ENCODE measurements at regions not wholly inside any gene's neighbourhood (a gene's known extent, or its start where the extent isn't known, plus 50 kb on each side); places are given as distances from the start of the nearest gene placed in this dataset.
A peak's percentile ranks its signal among the peaks of the same experiment; 100 is the strongest.

- no peak overlapping the region for H3K27ac ChIP-seq
- no peak for DNase-seq (ENCODE audit: low read depth, low spot score)
Measured at GRCh38 chr9:14560194-14560593, 133.0 kb downstream of the ZDHHC21 start.

GRCh38 chr9:14554886-14555285 lies 138.3 kb downstream of the ZDHHC21 start:
- no peak for DNase-seq (ENCODE audit: low read depth, low spot score)
- H3K27ac ChIP-seq, result no peak overlapping the region

DNA sequence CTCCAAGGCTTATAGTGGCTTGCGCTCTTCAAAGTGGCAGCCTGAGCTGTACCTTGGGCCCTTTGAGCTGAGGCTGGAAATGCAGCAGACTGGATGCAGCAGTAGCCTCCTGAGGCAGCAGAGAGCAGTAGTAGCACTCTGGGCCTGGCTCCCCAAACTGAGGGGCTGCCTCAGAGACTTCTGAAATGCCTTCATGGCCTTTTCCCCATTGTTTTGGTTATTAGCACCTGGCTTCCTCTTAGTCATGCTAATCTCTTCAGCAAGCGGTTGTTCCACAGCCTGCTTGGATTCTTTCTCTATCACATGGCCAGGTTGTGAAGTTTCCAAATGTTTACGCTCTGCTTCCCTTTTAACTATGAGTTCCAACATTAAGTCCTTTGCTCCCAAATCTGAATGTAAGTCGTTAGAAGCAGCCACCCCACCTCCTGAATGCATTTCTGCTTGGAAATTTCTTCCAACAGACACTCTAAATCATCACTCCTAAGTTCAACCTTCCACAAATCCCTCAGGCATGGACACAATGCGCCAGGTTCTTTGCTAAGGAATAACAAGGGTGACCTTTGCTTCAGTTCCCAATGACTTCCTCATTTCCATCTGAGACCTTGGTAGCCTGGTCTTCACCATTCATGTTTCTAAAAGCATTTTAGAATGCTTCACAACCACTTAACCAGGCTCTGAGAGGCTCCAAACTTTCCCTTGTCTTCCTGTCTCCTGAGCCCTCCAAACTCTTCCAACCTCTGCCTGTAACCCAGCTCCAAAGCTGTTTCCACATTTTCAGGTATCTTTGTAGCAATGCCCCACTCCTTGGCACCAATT lies 145.8 kb downstream of the ZDHHC21 start:
- DNase-seq (ENCODE audit: low read depth, low spot score), result no peak
- H3K27ac ChIP-seq, result no peak overlapping the region

DNA sequence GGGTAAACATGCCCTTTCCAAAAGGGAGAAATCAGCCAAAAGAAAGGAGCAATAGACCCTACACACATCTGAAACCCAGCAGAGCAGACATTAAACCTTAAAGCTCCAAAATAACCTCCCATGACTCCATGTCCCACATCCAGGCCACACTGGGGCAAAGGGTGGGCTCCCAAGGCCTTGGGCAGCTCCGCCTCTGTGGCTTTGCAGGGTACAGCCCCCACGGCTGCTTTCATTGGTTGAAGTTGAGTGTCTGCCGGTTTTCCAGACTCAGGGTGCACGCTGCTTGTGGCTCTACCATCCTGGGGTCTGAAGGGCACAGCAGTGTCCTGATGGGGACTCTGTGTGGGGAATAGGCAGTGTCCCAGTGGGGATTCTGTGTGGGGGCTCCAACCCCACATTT lies 146.5 kb downstream of the ZDHHC21 start:
- DNase-seq (ENCODE audit: low read depth, low spot score), result no peak
- H3K27ac ChIP-seq, result no peak overlapping the region

DNA sequence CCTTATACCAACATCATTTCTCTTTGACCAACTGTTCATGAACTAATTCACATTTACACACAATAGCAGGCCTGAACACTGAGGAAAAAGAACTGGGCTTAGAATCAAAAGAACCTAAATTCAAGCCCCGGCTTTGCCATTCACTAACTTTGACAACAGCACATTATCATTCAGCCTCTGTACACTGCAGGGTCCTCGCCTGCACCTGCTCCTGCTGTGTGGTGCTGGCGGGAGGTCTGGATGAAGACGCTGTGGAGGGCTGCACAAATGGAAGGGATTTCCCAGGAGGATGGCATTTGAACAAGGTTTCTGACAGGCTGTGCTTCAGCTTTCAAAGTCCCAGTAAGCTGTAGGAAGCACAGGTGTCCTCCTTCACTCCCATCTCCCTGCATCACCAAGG lies 151.2 kb downstream of the ZDHHC21 start:
- no peak for DNase-seq (ENCODE audit: low read depth, low spot score)
- no peak overlapping the region for H3K27ac ChIP-seq

- H3K27ac ChIP-seq, result no peak overlapping the region
- DNase-seq (ENCODE audit: low read depth, low spot score), result no peak
Measured at GRCh38 chr9:14538526-14538925, 154.7 kb downstream of the ZDHHC21 start.

DNA sequence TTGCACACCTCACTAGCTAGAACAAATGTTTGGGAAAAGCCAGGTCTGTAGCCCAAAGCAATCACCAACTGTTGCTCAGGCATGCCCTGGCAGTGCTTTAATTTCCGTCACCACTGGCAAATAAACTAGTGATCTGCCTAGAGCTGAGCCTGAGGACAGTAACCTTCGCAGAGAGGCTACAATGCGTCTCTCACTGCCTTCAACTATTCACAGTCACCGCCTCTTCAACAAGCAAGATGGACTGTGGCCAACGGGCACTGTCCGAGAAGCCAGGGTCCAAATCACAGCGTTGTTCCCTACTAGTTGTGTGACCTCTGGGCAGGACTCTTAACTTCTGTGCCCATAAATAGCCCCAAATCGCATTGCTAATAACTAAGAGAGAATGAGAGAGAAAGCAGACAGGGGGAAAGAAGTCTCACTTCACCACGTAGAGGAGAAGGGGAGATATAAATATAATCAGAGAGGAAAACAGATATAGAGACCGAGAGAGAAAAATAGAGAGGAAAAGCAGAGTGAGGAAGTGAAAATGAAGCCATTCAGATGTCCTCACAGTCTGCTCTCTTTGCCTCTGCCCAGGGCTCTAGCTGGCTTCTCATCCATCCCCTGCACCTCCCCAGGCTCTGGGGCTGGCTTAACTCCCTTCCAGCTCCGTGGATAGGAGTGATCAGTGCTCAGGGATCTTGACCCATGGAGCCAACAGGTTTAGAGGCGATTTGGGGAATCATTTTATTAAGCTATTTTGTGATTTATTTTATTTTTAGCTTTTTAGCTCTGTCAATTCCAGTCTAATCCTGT lies 157.9 kb downstream of the ZDHHC21 start:
- no peak overlapping the region for H3K27ac ChIP-seq
- no peak for DNase-seq (ENCODE audit: low read depth, low spot score)

GRCh38 chr9:14533867-14534640 lies 159.2 kb downstream of the ZDHHC21 start:
- no peak for DNase-seq (ENCODE audit: low read depth, low spot score)
- no peak overlapping the region for H3K27ac ChIP-seq

DNA sequence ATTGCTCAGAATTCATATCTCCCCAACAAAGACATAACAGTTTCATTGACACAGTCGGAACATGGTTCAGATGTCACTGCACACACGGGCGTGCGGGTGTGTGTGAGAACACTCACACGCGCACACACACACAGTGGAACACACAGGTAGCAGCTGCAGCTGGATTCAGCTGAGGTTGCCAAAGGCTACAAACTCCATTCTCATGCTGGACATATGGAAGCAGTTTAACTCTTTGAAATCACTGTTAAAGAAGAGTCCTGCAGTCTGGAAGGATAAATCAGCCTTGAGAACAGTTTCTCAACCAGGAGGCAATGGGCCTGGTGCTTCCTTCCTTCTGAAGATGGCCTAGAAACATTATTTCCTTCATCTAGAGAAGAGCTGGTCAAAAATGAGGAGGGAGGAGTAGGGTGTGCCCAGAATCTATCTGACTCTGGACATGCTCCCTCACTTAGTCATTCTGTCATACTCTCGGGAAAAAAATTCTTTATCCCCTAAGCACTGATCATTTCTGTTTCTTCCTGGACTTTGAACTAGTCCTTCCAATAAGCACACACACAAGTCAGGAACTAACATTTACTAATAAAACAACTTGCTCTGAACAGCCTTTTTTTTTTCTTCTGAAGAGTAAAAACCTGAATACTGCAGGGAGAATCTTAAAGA lies 160.6 kb downstream of the ZDHHC21 start:
- DNase-seq (ENCODE audit: low read depth, low spot score), result no peak
- H3K27ac ChIP-seq, result peak overlapping the region; percentile 26

- DNase-seq (ENCODE audit: low read depth, low spot score), result no peak
- H3K27ac ChIP-seq, result no peak overlapping the region
Measured at GRCh38 chr9:14531341-14532269, 161.6 kb downstream of the ZDHHC21 start.

DNA sequence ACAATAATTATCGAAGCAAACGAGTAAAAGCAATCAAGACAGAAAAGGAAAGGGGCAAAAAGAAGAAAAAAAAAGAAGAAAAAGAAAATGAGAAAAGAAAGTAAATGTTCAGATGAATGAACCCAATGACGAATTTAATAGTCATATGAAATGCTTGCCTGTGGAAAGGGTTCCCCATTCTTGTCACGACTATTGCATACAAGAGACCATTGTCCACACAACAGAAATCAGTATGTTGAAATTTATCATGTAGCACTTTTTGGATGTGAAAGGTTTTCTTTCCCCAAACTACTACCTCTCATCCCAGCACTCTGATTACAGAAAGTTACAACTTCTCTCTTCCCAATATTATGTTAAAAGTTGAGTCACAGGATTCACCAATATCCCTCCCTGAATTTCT lies 162.4 kb downstream of the ZDHHC21 start:
- DNase-seq (ENCODE audit: low read depth, low spot score), result no peak
- no peak overlapping the region for H3K27ac ChIP-seq

GRCh38 chr9:14530366-14530765 lies 162.9 kb downstream of the ZDHHC21 start:
- no peak overlapping the region for H3K27ac ChIP-seq
- DNase-seq (ENCODE audit: low read depth, low spot score), result no peak

GRCh38 chr9:14529629-14530028 lies 163.6 kb downstream of the ZDHHC21 start:
- no peak overlapping the region for H3K27ac ChIP-seq
- DNase-seq (ENCODE audit: low read depth, low spot score), result no peak

- no peak overlapping the region for H3K27ac ChIP-seq
- no peak for DNase-seq (ENCODE audit: low read depth, low spot score)
Measured at GRCh38 chr9:14529054-14529453, 164.2 kb downstream of the ZDHHC21 start.

- no peak for DNase-seq (ENCODE audit: low read depth, low spot score)
- no peak overlapping the region for H3K27ac ChIP-seq
Measured at GRCh38 chr9:14526504-14526903, 166.7 kb downstream of the ZDHHC21 start.

DNA sequence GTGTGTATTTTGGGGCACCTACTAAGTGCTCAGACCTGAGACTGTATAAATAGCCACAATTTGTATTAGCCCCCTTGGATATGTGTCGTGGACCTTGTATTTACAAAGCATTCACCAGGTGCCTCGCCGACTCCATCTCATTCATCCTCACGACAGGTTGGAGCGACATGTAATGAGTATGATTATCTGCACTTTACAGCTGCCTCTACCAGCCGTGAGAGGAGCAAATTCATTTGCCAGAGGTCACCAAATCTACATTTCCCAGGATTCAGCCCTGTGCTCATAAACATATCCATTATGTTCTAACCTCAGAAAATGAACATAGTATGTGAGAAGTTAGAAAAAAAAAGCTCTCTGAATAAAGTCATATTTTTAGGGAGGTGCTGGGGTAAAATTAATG lies 167.4 kb downstream of the ZDHHC21 start:
- DNase-seq (ENCODE audit: low read depth, low spot score), result no peak
- no peak overlapping the region for H3K27ac ChIP-seq

DNA sequence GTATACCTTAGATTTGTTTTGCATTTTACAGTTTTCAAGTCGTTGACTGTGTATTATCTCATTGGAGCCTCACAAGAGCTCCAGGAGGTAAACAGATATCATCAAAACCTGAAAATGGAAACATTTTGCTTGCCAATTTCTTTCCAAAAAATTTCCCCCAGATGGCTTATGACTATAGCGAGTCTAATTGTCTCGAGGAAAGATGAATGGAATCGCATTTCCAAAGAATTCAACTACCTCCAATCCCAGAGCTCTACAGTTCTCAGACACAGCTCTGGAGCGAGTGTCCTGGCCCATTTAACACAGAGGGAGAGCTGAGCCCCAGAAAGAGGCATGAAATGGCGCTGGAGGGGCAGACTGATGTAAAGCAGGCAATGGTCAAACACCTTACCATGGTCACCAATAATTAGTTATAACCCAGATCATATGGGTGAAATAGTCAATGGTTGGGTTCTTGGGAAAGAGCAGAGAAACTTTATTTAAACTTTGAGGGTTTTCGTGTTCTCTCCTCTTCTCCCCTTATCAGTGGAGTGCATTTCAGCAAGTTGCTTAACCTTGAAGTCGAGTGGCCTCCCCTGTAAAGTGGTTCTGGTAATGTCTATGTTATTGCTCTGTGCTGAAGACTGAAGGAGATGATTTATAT lies 168.2 kb downstream of the ZDHHC21 start:
- DNase-seq (ENCODE audit: low read depth, low spot score), result no peak
- no peak overlapping the region for H3K27ac ChIP-seq

DNA sequence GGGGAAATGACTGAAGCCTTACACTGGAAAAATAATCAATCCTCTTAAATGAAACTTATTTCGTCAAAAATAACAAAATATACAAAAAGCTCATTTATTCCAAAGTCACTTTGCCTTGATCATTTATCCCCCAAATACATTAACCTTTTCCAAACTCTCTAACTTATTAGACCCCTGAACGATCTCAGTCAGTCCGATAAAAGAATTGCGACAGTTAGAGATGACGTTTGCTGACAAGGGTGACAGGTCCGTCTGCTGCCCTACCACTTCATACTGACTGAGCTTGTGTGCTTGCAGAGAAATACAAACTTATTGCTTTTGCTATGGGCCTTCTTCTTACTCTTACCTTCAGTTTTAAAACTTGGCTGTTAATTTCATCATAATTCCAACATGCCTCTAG lies 169.7 kb downstream of the ZDHHC21 start:
- no peak for DNase-seq (ENCODE audit: low read depth, low spot score)
- no peak overlapping the region for H3K27ac ChIP-seq
